SK-N-SH (cell line): ENCODE measurements at regions not wholly inside any gene's neighbourhood (a gene's known extent, or its start where the extent isn't known, plus 50 kb on each side); places are given as distances from the start of the nearest gene placed in this dataset.

ENCODE experiments used
- CTCF ChIA-PET: fragments of 300-600, 350-600 bp; formaldehyde crosslinking; extraction: SDS; loops from one replicate; lab custom pipeline; 2021; lab: Yijun Ruan, JAX
- POLR2A ChIA-PET: fragments of 350-600 bp; sonication (Branson Sonifier 250); formaldehyde crosslinking; extraction: SDS; loops from one replicate; lab custom pipeline; 2020; ENCODE audit warnings: antibody characterized with exemption, inconsistent platforms; lab: Yijun Ruan, JAX
- DNase-seq: peaks from one replicate; pipeline ENCODE4 v3.0.0; 2012
- H2AFZ ChIP-seq: fragments of 200-600 bp; sonication (generic); 2 replicates; pipeline ENCODE4 v1.8.1; 2016; ENCODE audit warnings: antibody characterized with exemption, mild to moderate bottlenecking, low read depth
- H3F3A ChIP-seq: fragments of 200-600 bp; sonication (generic); replicated peaks from 2 replicates; pipeline ENCODE3; 2016; ENCODE audit warnings: antibody characterized with exemption, mild to moderate bottlenecking; ENCODE audit not compliant: insufficient read depth
- H3K27ac ChIP-seq, 2 experiments: fragments of 200-500 bp in 1 of 2; fragments of 200-600 bp in 1 of 2; sonication (Bioruptor generic) in 1 of 2; sonication (generic), shearing (Covaris generic) in 1 of 2; 2 replicates each; pipeline versions ENCODE4 v1.5.1 to v1.6.1; 2014 to 2016; ENCODE audit warnings: low read depth in 2 of 2, inconsistent platforms in 1 of 2, low read length in 1 of 2, mild to moderate bottlenecking in 1 of 2, mixed read lengths in 1 of 2
- H3K27me3 ChIP-seq: fragments of 200-600 bp; sonication (generic), shearing (Covaris generic); 2 replicates; pipeline ENCODE4 v1.6.1; 2016; ENCODE audit warnings: mixed run types; ENCODE audit not compliant: insufficient read depth
- H3K36me3 ChIP-seq, 2 experiments: fragments of 200-500 bp in 1 of 2; fragments of 200-600 bp in 1 of 2; sonication (Bioruptor generic) in 1 of 2; sonication (generic) in 1 of 2; replicated peaks in 1 of 2; 2 replicates each; pipeline versions ENCODE3 to v1.5.1; 2014 to 2016; ENCODE audit warnings: low read length in 1 of 2, mild to moderate bottlenecking in 1 of 2; ENCODE audit not compliant: insufficient read depth in 2 of 2, control insufficient read depth in 1 of 2
- H3K4me1 ChIP-seq, 2 experiments: fragments of 200-500 bp in 1 of 2; fragments of 200-600 bp in 1 of 2; sonication (Bioruptor generic) in 1 of 2; sonication (generic), shearing (Covaris generic) in 1 of 2; 2 replicates each; pipeline versions ENCODE4 v1.5.1 to v1.6.1; 2014 to 2016; ENCODE audit warnings: low read depth in 1 of 2, low read length in 1 of 2, mixed run types in 1 of 2; ENCODE audit not compliant: insufficient read depth in 2 of 2, control insufficient read depth in 1 of 2
- H3K4me2 ChIP-seq: fragments of 200-600 bp; sonication (generic), shearing (Covaris generic); 2 replicates; pipeline ENCODE4 v1.6.1; 2017; ENCODE audit warnings: mixed run types
- H3K4me3 ChIP-seq, 2 experiments: fragments of 200-500 bp in 1 of 2; fragments of 200-600 bp in 1 of 2; sonication (Bioruptor generic) in 1 of 2; sonication (generic), shearing (Covaris generic) in 1 of 2; 2 replicates each; pipeline versions ENCODE4 v1.5.1 to v1.8.1; 2014 to 2016; ENCODE audit warnings: low read depth in 2 of 2, inconsistent platforms in 1 of 2, low read length in 1 of 2, mild to moderate bottlenecking in 1 of 2, mixed read lengths in 1 of 2, moderate library complexity in 1 of 2
- H3K79me2 ChIP-seq: fragments of 200-600 bp; sonication (generic); 2 replicates; pipeline ENCODE4 v1.8.1; 2017; ENCODE audit warnings: mild to moderate bottlenecking; ENCODE audit not compliant: insufficient read depth
- H3K9ac ChIP-seq: fragments of 200-600 bp; sonication (generic); 2 replicates; pipeline ENCODE4 v1.6.1; 2017; ENCODE audit warnings: mixed run types
- H3K9me2 ChIP-seq: fragments of 200-600 bp; sonication (generic); 2 replicates; pipeline ENCODE4 v1.6.1; 2017; ENCODE audit warnings: mixed run types
- H3K9me3 ChIP-seq: fragments of 200-600 bp; sonication (generic); 2 replicates; pipeline ENCODE4 v1.6.1; 2017; ENCODE audit warnings: mixed run types, mild to moderate bottlenecking, moderate library complexity
- H4K20me1 ChIP-seq: fragments of 200-600 bp; sonication (generic); 2 replicates; pipeline ENCODE4 v1.6.1; 2017; ENCODE audit warnings: mild to moderate bottlenecking, mixed run types; ENCODE audit not compliant: insufficient read depth
- CHD2 ChIP-seq: fragments of 150-350 bp; IDR thresholded peaks from 2 replicates; pipeline ENCODE4 v1.6.1; 2018; ENCODE audit warnings: low read length; ENCODE audit not compliant: partially characterized antibody
- EZH2phosphoT487 ChIP-seq: fragments of 200-600 bp; sonication (generic); IDR thresholded peaks from 2 replicates; pipeline ENCODE4 v1.6.1; 2017; ENCODE audit warnings: low read depth, mixed run types, mild to moderate bottlenecking, antibody characterized with exemption, moderate library complexity, borderline replicate concordance
- FOSL2 ChIP-seq: IDR thresholded peaks from 2 replicates; pipeline ENCODE4 v1.4.0; 2012; ENCODE audit warnings: low read depth, mild to moderate bottlenecking, moderate library complexity, borderline replicate concordance
- IRF3 ChIP-seq: fragments of 150-350 bp; IDR thresholded peaks from 2 replicates; pipeline ENCODE4 v1.6.1; 2016; ENCODE audit warnings: mild to moderate bottlenecking, low read depth, low read length
- MEF2A ChIP-seq: IDR thresholded peaks from 2 replicates; pipeline ENCODE4 v1.4.0; 2012; ENCODE audit warnings: low read depth, borderline replicate concordance
- MXI1 ChIP-seq: IDR thresholded peaks from 2 replicates; pipeline ENCODE4 v1.6.1; 2012; ENCODE audit warnings: mild to moderate bottlenecking, low read depth, low read length, improper control_type of control experiment
- NRF1 ChIP-seq: IDR thresholded peaks from 2 replicates; pipeline ENCODE4 v1.6.1; 2012; ENCODE audit warnings: low read depth, mild to moderate bottlenecking, low read length
- PBX3 ChIP-seq: IDR thresholded peaks from 2 replicates; pipeline ENCODE4; 2012
- POLR2AphosphoS5 ChIP-seq: IDR thresholded peaks from 2 replicates; pipeline ENCODE4 v1.6.1; 2012; ENCODE audit warnings: low read depth, low read length
- RCOR1 ChIP-seq: fragments of 150-350 bp; IDR thresholded peaks from 2 replicates; pipeline ENCODE4 v1.6.1; 2017; ENCODE audit warnings: antibody characterized with exemption, low read length
- REST ChIP-seq: IDR thresholded peaks from 2 replicates; pipeline ENCODE4 v1.6.1; 2012; ENCODE audit warnings: mild to moderate bottlenecking, low read depth, low read length, moderate library complexity
- RFX5 ChIP-seq: IDR thresholded peaks from 2 replicates; pipeline ENCODE4 v1.6.1; 2012; ENCODE audit warnings: mild to moderate bottlenecking, improper control_type of control experiment, low read length
- RXRA ChIP-seq: IDR thresholded peaks from 2 replicates; pipeline ENCODE4 v1.4.0; 2012; ENCODE audit warnings: low read depth, mild to moderate bottlenecking, borderline replicate concordance
- TAF1 ChIP-seq: IDR thresholded peaks from 2 replicates; pipeline ENCODE4 v1.6.1; 2012; ENCODE audit warnings: low read depth, mild to moderate bottlenecking, low read length, moderate library complexity, borderline replicate concordance
- TCF12 ChIP-seq: IDR thresholded peaks from 2 replicates; pipeline ENCODE4 v1.4.0; 2012
- TEAD4 ChIP-seq: IDR thresholded peaks from 2 replicates; pipeline ENCODE4 v1.4.0; 2012; ENCODE audit warnings: mild to moderate bottlenecking, borderline replicate concordance; ENCODE audit not compliant: insufficient read depth
- ZBTB33 ChIP-seq: IDR thresholded peaks from 2 replicates; pipeline ENCODE4 v1.4.0; 2012; ENCODE audit warnings: low read depth, borderline replicate concordance
- WGBS: methylation state at CpG from one replicate; pipeline ENCODE4 v1.1.6; 2017; ENCODE audit warnings: low lambda C conversion rate; 5-methylcytosine and 5-hydroxymethylcytosine counted together

- Histone ChIP-seq H3K9ac (no peak overlapping the region), H3K4me2 (no peak overlapping the region), H3K9me3 (no peaks in the 10 kb centered on the region), H3K27ac (no peak overlapping the region), H3K4me3 (no peak overlapping the region), H3K4me1 (no peaks in the 10 kb centered on the region), H3K36me3 (no peaks in the 10 kb centered on the region), H3K9me2 (no peaks in the 10 kb centered on the region), H3F3A (no peaks in the 10 kb centered on the region), H4K20me1 (no peaks in the 10 kb centered on the region), H2AFZ (no peak overlapping the region), H3K27me3 (no peaks in the 10 kb centered on the region), H3K79me2 (no peaks in the 10 kb centered on the region)
- WGBS: 4% methylated on average over 2 of the region's 2 CpGs
- TF ChIP-seq RCOR1 (no peak), CHD2 (no peak), RXRA (no peak), FOSL2 (no peak), IRF3 (no peak), MEF2A (no peak)
- ChIA-PET POLR2A (no interaction called here), CTCF (no interaction called here)
- DNase-seq: no peak
Measured at GRCh38 chr2:83994633-83995179, 464.4 kb downstream of the SUCLG1 start.

- no peaks in the 10 kb centered on the region for H3K4me1 ChIP-seq
- H3K4me3 ChIP-seq: no peak overlapping the region
- no peaks in the 10 kb centered on the region for H4K20me1 ChIP-seq
- H3K27me3 ChIP-seq: no peaks in the 10 kb centered on the region
- no peaks in the 10 kb centered on the region for H3F3A ChIP-seq
- no peak overlapping the region for H2AFZ ChIP-seq
- no peaks in the 10 kb centered on the region for H3K36me3 ChIP-seq
- H3K4me2 ChIP-seq: no peak overlapping the region
- POLR2A ChIA-PET: no interaction called here
- no peak overlapping the region for H3K9ac ChIP-seq
- H3K9me3 ChIP-seq: no peaks in the 10 kb centered on the region
- DNase-seq: no peak
- H3K79me2 ChIP-seq: no peaks in the 10 kb centered on the region
- CTCF ChIA-PET: no interaction called here
- no peak overlapping the region for H3K27ac ChIP-seq
- H3K9me2 ChIP-seq: no peaks in the 10 kb centered on the region
- WGBS: 4% methylated on average over 1 of the region's 1 CpG
- TF ChIP-seq RFX5: no peak
- no peak for TF ChIP-seq MXI1
- no peak for TF ChIP-seq TEAD4
- no peak for TF ChIP-seq TCF12
- no peak for TF ChIP-seq REST
- TF ChIP-seq TAF1: no peak
- no peak for TF ChIP-seq PBX3
- TF ChIP-seq NRF1: no peak
- TF ChIP-seq FOSL2: no peak
- no peak for TF ChIP-seq EZH2phosphoT487
- no peak for TF ChIP-seq POLR2AphosphoS5
- TF ChIP-seq ZBTB33: no peak
- TF ChIP-seq CHD2: no peak
Measured at GRCh38 chr2:83993873-83994632, 465.0 kb downstream of the SUCLG1 start.
